Tibial artery (tissue), 4 donors: ENCODE measurements at regions not wholly inside any gene's neighbourhood (a gene's known extent, or its start where the extent isn't known, plus 50 kb on each side); places are given as distances from the start of the nearest gene placed in this dataset.

Source experiments
- DNase-seq, 2 donors: peaks; one replicate each; pipeline ENCODE4 v3.0.0-alpha.2; 2019
- H3K27ac ChIP-seq, 2 donors: fragments of 200-600 bp; sonication (generic) in 1 of 2; 1 replicate in 1 of 2; 2 replicates in 1 of 2; pipeline ENCODE4 v1.5.1; 2018 to 2019; ENCODE audit warnings: mild to moderate bottlenecking in 1 of 2
- H3K27me3 ChIP-seq, 2 donors: fragments of 200-600 bp; sonication (generic) in 1 of 2; one replicate each; pipeline versions ENCODE4 v1.5.1 to v1.6.0; 2016 to 2019
- H3K36me3 ChIP-seq, 3 donors: fragments of 200-600 bp; sonication (generic) in 2 of 3; one replicate each; pipeline ENCODE4 v1.5.1; 2016 to 2019; ENCODE audit warnings: mild to moderate bottlenecking in 2 of 3
- H3K4me1 ChIP-seq, 4 donors: fragments of 200-600 bp; sonication (generic) in 2 of 4; 1 replicate in 3 of 4; 2 replicates in 1 of 4; pipeline ENCODE4 v1.5.1; 2016 to 2019
- H3K4me3 ChIP-seq, 2 donors: fragments of 200-600 bp; sonication (generic) in 1 of 2; 1 replicate in 1 of 2; 2 replicates in 1 of 2; pipeline ENCODE4 v1.5.1; 2018 to 2019; ENCODE audit warnings: mild to moderate bottlenecking in 2 of 2
- H3K9me3 ChIP-seq, 3 donors: fragments of 200-600 bp; sonication (generic) in 1 of 3; one replicate each; pipeline ENCODE4 v1.5.1; 2016 to 2019
- CTCF ChIP-seq, 2 experiments: fragments of 200-600 bp in 1 of 2; fragments of 450-650 bp in 1 of 2; IDR thresholded peaks; one replicate each; pipeline ENCODE4 v1.5.1; 2017 to 2019; ENCODE audit warnings: antibody characterized with exemption in 2 of 2, mild to moderate bottlenecking in 1 of 2, moderate library complexity in 1 of 2
- intact Hi-C: fragments of 100-400 bp; cut with DNase I; formaldehyde crosslinking; loops from one replicate; pipeline ENCODE4 v1.15.0; 2023; ENCODE audit warnings: low total_unique reads

- Histone ChIP-seq H3K27ac (no peak overlapping the region), H3K36me3 (no peaks in the 10 kb centered on the region), H3K4me3 (no peak overlapping the region), H3K4me1 (no peaks in the 10 kb centered on the region), H3K27me3 (peaks cover 0 to 48% of the 10 kb centered on the region in 2 donors), H3K9me3 (no peaks in the 10 kb centered on the region)
- DNase-seq: no peak
- intact Hi-C loops: no loop called here
- TF ChIP-seq CTCF (IDR thresholded peaks at IDR 0.05): no peak
Observed at GRCh38 chr9:135198144-135198543, 110.7 kb downstream of the OLFM1 start.

- H3K36me3 ChIP-seq: no peaks in the 10 kb centered on the region
- H3K27me3 ChIP-seq: peaks cover 0 to 42% of the 10 kb centered on the region in 2 donors
- intact Hi-C loops: no loop called here
- TF ChIP-seq CTCF (IDR thresholded peaks at IDR 0.05): no peak
- H3K4me3 ChIP-seq: no peak overlapping the region
- H3K27ac ChIP-seq: no peak overlapping the region
- no peaks in the 10 kb centered on the region for H3K9me3 ChIP-seq
- DNase-seq: no peak
- H3K4me1 ChIP-seq: no peaks in the 10 kb centered on the region
Observed at GRCh38 chr9:135198586-135199285, 111.3 kb downstream of the OLFM1 start.

- no peak overlapping the region for H3K4me3 ChIP-seq
- no peaks in the 10 kb centered on the region for H3K36me3 ChIP-seq
- no peak for TF ChIP-seq CTCF (IDR thresholded peaks at IDR 0.05)
- intact Hi-C loops: no loop called here
- H3K27ac ChIP-seq: no peak overlapping the region
- no peaks in the 10 kb centered on the region for H3K9me3 ChIP-seq
- H3K27me3 ChIP-seq: peaks cover 0 to 35% of the 10 kb centered on the region in 2 donors
- no peaks in the 10 kb centered on the region for H3K4me1 ChIP-seq
- DNase-seq: no peak
Observed at GRCh38 chr9:135199489-135199888, 112.0 kb downstream of the OLFM1 start.

- DNase-seq: no peak
- Histone ChIP-seq H3K27me3 (peaks cover 0 to 29% of the 10 kb centered on the region in 2 donors), H3K9me3 (no peaks in the 10 kb centered on the region), H3K36me3 (no peaks in the 10 kb centered on the region), H3K4me3 (no peak overlapping the region), H3K27ac (no peak overlapping the region), H3K4me1 (no peaks in the 10 kb centered on the region)
- intact Hi-C loops: no loop called here
- no peak for TF ChIP-seq CTCF (IDR thresholded peaks at IDR 0.05)
Observed at GRCh38 chr9:135201711-135202110, 114.2 kb downstream of the OLFM1 start.

GRCh38 chr9:135204177-135204576 is 116.7 kb downstream of the OLFM1 start:
- H3K27me3 ChIP-seq: peaks cover 0 to 16% of the 10 kb centered on the region in 2 donors
- TF ChIP-seq CTCF (IDR thresholded peaks at IDR 0.05): no peak
- no peaks in the 10 kb centered on the region for H3K9me3 ChIP-seq
- no peak overlapping the region for H3K27ac ChIP-seq
- no peaks in the 10 kb centered on the region for H3K36me3 ChIP-seq
- no peaks in the 10 kb centered on the region for H3K4me1 ChIP-seq
- H3K4me3 ChIP-seq: no peak overlapping the region
- intact Hi-C loops: no loop called here
- DNase-seq: no peak
